ENCODE measurements at regions not wholly inside any gene's neighbourhood (a gene's known extent, or its start where the extent isn't known, plus 50 kb on each side); places are given as distances from the start of the nearest gene placed in this dataset.
"Not testable (repeated sequence)": the region's sequence is repeated elsewhere in the genome, so short reads cannot be mapped to it uniquely, and the experiment has no call there.

- no peak for TF ChIP-seq ZNF274 (IDR thresholded peaks at IDR 0.05; ENCODE audit: low read depth, low read length)
- no peak overlapping the region for H3K4me3 ChIP-seq (ENCODE audit: low read length)
These were observed 273.1 kb downstream of the XPNPEP1 start for GRCh38 chr10:109650228-109650627.

GRCh38 chr10:109647627-109648026 lies 275.7 kb downstream of the XPNPEP1 start:
- no peak overlapping the region for H3K4me3 ChIP-seq (ENCODE audit: low read length)
- TF ChIP-seq ZNF274 (IDR thresholded peaks at IDR 0.05; ENCODE audit: low read depth, low read length) = no peak

- no peak for TF ChIP-seq ZNF274 (IDR thresholded peaks at IDR 0.05; ENCODE audit: low read depth, low read length)
- no peak overlapping the region for H3K4me3 ChIP-seq (ENCODE audit: low read length)
These were observed 289.5 kb downstream of the XPNPEP1 start for GRCh38 chr10:109633846-109634245.

- H3K4me3 ChIP-seq (ENCODE audit: low read length) = not testable (repeated sequence)
These were observed 290.3 kb downstream of the XPNPEP1 start for GRCh38 chr10:109633017-109633416.

GRCh38 chr10:109624939-109625338 lies 298.4 kb downstream of the XPNPEP1 start:
- TF ChIP-seq ZNF274 (IDR thresholded peaks at IDR 0.05; ENCODE audit: low read depth, low read length) = no peak
- H3K4me3 ChIP-seq (ENCODE audit: low read length) = no peak overlapping the region

GRCh38 chr10:109622566-109622965 lies 300.7 kb downstream of the XPNPEP1 start:
- TF ChIP-seq ZNF274 (IDR thresholded peaks at IDR 0.05; ENCODE audit: low read depth, low read length) = no peak
- no peak overlapping the region for H3K4me3 ChIP-seq (ENCODE audit: low read length)

GRCh38 chr10:109620396-109620795 lies 302.9 kb downstream of the XPNPEP1 start:
- H3K4me3 ChIP-seq (ENCODE audit: low read length) = no peak overlapping the region
- TF ChIP-seq ZNF274 (IDR thresholded peaks at IDR 0.05; ENCODE audit: low read depth, low read length) = no peak

- H3K4me3 ChIP-seq (ENCODE audit: low read length) = no peak overlapping the region
- no peak for TF ChIP-seq ZNF274 (IDR thresholded peaks at IDR 0.05; ENCODE audit: low read depth, low read length)
These were observed 303.4 kb downstream of the XPNPEP1 start for GRCh38 chr10:109619914-109620313.

- TF ChIP-seq ZNF274 (IDR thresholded peaks at IDR 0.05; ENCODE audit: low read depth, low read length) = no peak
- no peak overlapping the region for H3K4me3 ChIP-seq (ENCODE audit: low read length)
These were observed 304.6 kb downstream of the XPNPEP1 start for GRCh38 chr10:109618748-109619147.

- no peak overlapping the region for H3K4me3 ChIP-seq (ENCODE audit: low read length)
These were observed 305.0 kb downstream of the XPNPEP1 start for GRCh38 chr10:109618301-109618700.

GRCh38 chr10:109616359-109616980 lies 306.8 kb downstream of the XPNPEP1 start:
- no peak overlapping the region for H3K4me3 ChIP-seq (ENCODE audit: low read length)
- TF ChIP-seq ZNF274 (IDR thresholded peaks at IDR 0.05; ENCODE audit: low read depth, low read length) = no peak

More at GRCh38 chr10:109618301-109618700, 305.0 kb downstream of the XPNPEP1 start:
- TF ChIP-seq ZNF274 (IDR thresholded peaks at IDR 0.05; ENCODE audit: low read depth, low read length) = no peak

- not testable (repeated sequence) for H3K4me3 ChIP-seq (ENCODE audit: low read length)
These were observed 328.0 kb downstream of the XPNPEP1 start for GRCh38 chr10:109595356-109595755.

- TF ChIP-seq ZNF274 (IDR thresholded peaks at IDR 0.05; ENCODE audit: low read depth, low read length) = no peak
- no peak overlapping the region for H3K4me3 ChIP-seq (ENCODE audit: low read length)
These were observed 329.6 kb downstream of the XPNPEP1 start for GRCh38 chr10:109593682-109594081.

GRCh38 chr10:109592391-109592790 lies 330.9 kb downstream of the XPNPEP1 start:
- TF ChIP-seq ZNF274 (IDR thresholded peaks at IDR 0.05; ENCODE audit: low read depth, low read length) = no peak
- no peak overlapping the region for H3K4me3 ChIP-seq (ENCODE audit: low read length)

GRCh38 chr10:109591601-109592000 lies 331.7 kb downstream of the XPNPEP1 start:
- TF ChIP-seq ZNF274 (IDR thresholded peaks at IDR 0.05; ENCODE audit: low read depth, low read length) = no peak
- H3K4me3 ChIP-seq (ENCODE audit: low read length) = no peak overlapping the region

GRCh38 chr10:109588259-109588658 lies 335.1 kb downstream of the XPNPEP1 start:
- H3K4me3 ChIP-seq (ENCODE audit: low read length) = no peak overlapping the region
- no peak for TF ChIP-seq ZNF274 (IDR thresholded peaks at IDR 0.05; ENCODE audit: low read depth, low read length)

Measured in GM08714 (cell line).